DND-41 (cell line): ENCODE measurements at regions not wholly inside any gene's neighbourhood (a gene's known extent, or its start where the extent isn't known, plus 50 kb on each side); places are given as distances from the start of the nearest gene placed in this dataset.

Experiments used
- CTCF ChIP-seq: IDR thresholded peaks from 2 replicates; pipeline ENCODE4 v1.5.1; 2012; ENCODE audit warnings: borderline replicate concordance, low read length, moderate library complexity, mild to moderate bottlenecking; ENCODE audit not compliant: poor library complexity, severe bottlenecking; ENCODE audit errors: extremely low read depth
- EZH2 ChIP-seq: IDR thresholded peaks from 3 replicates; pipeline ENCODE4 v1.6.1; 2012; ENCODE audit warnings: borderline replicate concordance, low read depth, mild to moderate bottlenecking, moderate library complexity, low read length, inconsistent platforms; ENCODE audit not compliant: severe bottlenecking

- no peak for TF ChIP-seq CTCF
- no peak for TF ChIP-seq EZH2
Measured at GRCh38 chr2:7924023-7924762, 757.7 kb upstream of the ID2 start.
